ENCODE measurements at regions not wholly inside any gene's neighbourhood (a gene's known extent, or its start where the extent isn't known, plus 50 kb on each side); places are given as distances from the start of the nearest gene placed in this dataset.

GRCh38 chr6:10310330-10310653 lies 104.6 kb downstream of the TFAP2A start:
- Histone ChIP-seq H3K9me3 (no peaks in the 10 kb centered on the region), H3K36me3 (no peaks in the 10 kb centered on the region), H3K27me3 (ENCODE audit: low read depth) (peaks cover 8% of the 10 kb centered on the region), H3K4me3 (no peak overlapping the region), H3K4me1 (no peaks in the 10 kb centered on the region), H3K27ac (no peak overlapping the region)
- intact Hi-C loops (cut with DNase I): no loop called here
- no peak for ATAC-seq
- no peak for DNase-seq
- TF ChIP-seq CTCF (IDR thresholded peaks at IDR 0.05): no peak

DNA sequence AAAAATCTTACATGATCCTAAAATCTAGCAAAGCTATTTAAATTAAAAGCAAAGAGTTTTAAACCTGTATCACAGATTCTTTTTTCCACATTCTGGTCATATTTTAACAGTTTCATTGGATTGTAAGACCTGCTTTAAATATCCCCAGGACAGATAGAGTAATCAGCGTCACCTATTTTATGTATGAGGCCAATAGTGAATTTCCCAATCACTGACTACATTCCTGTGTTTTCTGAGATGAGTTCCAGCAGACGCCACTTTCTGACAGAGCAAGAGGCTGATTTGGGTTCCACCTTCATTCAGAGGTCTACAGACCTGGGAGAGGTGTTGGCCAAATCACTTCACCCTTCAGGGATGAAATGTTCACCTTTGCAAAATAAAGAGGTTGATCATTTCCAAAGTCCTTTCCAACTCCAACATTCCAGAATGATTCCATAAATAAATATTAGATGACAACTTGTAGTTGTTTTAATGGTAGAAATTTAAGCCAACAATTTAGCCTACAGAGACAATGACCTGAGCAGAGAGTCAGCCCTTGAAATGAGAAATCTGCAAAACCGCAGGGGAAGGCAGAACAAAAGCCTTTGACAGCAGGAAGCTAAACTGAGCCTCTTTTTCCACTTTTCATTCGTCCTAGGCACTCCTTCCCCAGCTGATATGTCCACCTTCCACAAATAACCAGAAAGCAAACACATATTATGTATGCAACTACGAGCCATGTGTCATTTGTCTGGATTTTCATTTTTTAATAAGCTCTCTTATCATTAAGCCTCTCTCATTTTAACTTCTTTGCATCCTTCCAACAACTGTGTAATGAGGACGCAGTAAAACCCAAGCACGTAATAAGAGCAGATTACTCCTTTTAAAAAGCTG lies 105.2 kb downstream of the TFAP2A start:
- no peak for TF ChIP-seq CTCF (IDR thresholded peaks at IDR 0.05)

DNA sequence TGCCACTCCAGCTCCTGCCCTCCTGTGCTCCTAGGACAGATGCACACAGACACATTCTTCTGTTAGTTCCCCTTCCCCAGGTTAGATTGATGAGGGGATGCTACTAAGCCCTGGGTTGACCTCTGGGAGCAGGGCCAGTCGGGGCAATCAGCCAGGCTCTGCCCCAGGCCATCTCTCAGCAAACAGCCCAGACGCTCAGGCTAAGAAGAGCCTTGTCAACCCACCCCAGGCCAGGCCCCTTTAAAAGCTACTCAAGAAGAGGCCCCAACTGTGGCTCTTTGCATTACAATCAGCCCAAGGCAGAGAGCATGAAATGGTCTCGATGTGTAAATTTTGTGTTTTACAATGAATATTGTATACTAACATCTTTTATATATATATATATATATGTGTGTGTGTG lies 107.4 kb downstream of the TFAP2A start:
- H3K27ac ChIP-seq: no peak overlapping the region
- H3K36me3 ChIP-seq: no peaks in the 10 kb centered on the region
- H3K27me3 ChIP-seq (ENCODE audit: low read depth): no peaks in the 10 kb centered on the region
- intact Hi-C loops (cut with DNase I): no loop called here
- no peak overlapping the region for H3K4me3 ChIP-seq
- DNase-seq: no peak
- no peak for TF ChIP-seq CTCF (IDR thresholded peaks at IDR 0.05)
- no peaks in the 10 kb centered on the region for H3K4me1 ChIP-seq
- H3K9me3 ChIP-seq: no peaks in the 10 kb centered on the region
- ATAC-seq: no peak

More for the DNA sequence above, 105.2 kb downstream of the TFAP2A start:
- H3K36me3 ChIP-seq: no peaks in the 10 kb centered on the region
- DNase-seq (no peak), ATAC-seq (no peak)
- no peak overlapping the region for H3K27ac ChIP-seq
- intact Hi-C loops (cut with DNase I): no loop called here
- peaks cover 3% of the 10 kb centered on the region for H3K27me3 ChIP-seq (ENCODE audit: low read depth)
- no peak overlapping the region for H3K4me3 ChIP-seq
- H3K4me1 ChIP-seq: no peaks in the 10 kb centered on the region
- H3K9me3 ChIP-seq: no peaks in the 10 kb centered on the region

- H3K9me3 ChIP-seq: no peaks in the 10 kb centered on the region
- no peaks in the 10 kb centered on the region for H3K27me3 ChIP-seq (ENCODE audit: low read depth)
- DNase-seq (no peak), ATAC-seq (no peak)
- no peak overlapping the region for H3K27ac ChIP-seq
- H3K4me1 ChIP-seq: no peaks in the 10 kb centered on the region
- intact Hi-C loops (cut with DNase I): no loop called here
- H3K4me3 ChIP-seq: no peak overlapping the region
- no peaks in the 10 kb centered on the region for H3K36me3 ChIP-seq
- no peak for TF ChIP-seq CTCF (IDR thresholded peaks at IDR 0.05)
Measured at GRCh38 chr6:10307028-10307427, 107.8 kb downstream of the TFAP2A start.

DNA sequence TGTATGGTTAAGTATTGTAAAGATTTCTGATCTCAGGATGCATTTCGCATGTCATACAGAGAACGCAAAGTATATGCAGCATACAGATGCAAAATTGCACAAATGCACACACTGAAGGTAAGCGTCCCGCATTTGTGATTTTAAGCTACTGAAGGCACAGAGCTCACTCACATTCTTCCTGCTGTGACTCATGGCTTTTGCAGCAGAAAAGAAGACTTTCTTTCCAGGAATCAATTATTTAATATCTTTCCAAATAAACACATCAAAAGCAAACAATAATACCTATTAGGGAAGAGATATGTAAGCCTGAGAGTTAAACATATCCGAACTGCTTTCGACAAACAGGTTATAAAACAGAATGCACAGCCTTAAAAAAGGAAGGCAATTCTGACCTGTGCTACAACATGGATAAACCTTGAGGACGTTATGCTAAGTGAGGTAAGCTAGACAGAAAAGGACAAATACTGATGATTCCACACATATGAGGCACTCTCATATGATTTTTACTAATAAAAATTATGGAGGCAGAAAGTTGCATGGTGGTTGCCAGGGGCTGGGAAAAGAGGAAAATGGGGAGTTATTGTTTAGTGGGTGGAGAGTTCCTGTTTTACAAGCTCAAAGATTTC lies 109.0 kb downstream of the TFAP2A start:
- Histone ChIP-seq H3K36me3 (no peaks in the 10 kb centered on the region), H3K27ac (no peak overlapping the region), H3K27me3 (ENCODE audit: low read depth) (no peaks in the 10 kb centered on the region), H3K9me3 (no peaks in the 10 kb centered on the region), H3K4me1 (no peaks in the 10 kb centered on the region), H3K4me3 (no peak overlapping the region)
- DNase-seq (no peak), ATAC-seq (no peak)
- intact Hi-C loops (cut with DNase I): no loop called here
- TF ChIP-seq CTCF (IDR thresholded peaks at IDR 0.05): no peak

Measured in lower lobe of right lung (tissue), 2 donors.